ENCODE measurements at regions not wholly inside any gene's neighbourhood (a gene's known extent, or its start where the extent isn't known, plus 50 kb on each side); places are given as distances from the start of the nearest gene placed in this dataset.

GRCh38 chr12:39006286-39006685 lies 100.9 kb upstream of the CPNE8 start:
- TF ChIP-seq POLR2AphosphoS5 (IDR thresholded peaks at IDR 0.05) (no peak), CTCF (IDR thresholded peaks at IDR 0.05) (no peak), EP300 (IDR thresholded peaks at IDR 0.05) (no peak)
